Ishikawa (cell line): ENCODE measurements at regions not wholly inside any gene's neighbourhood (a gene's known extent, or its start where the extent isn't known, plus 50 kb on each side); places are given as distances from the start of the nearest gene placed in this dataset.

Experiments used
- CEBPB ChIP-seq: IDR thresholded peaks from 2 replicates; pipeline ENCODE4 v1.6.1; 2012
- CREB1 ChIP-seq: IDR thresholded peaks from 2 replicates; pipeline ENCODE4 v1.6.1; 2012; ENCODE audit warnings: low read depth
- EGR1 ChIP-seq: IDR thresholded peaks from 2 replicates; pipeline ENCODE4 v1.6.1; 2012
- EP300 ChIP-seq: IDR thresholded peaks from 2 replicates; pipeline ENCODE4 v1.6.1; 2012; ENCODE audit warnings: borderline replicate concordance
- FOXM1 ChIP-seq: IDR thresholded peaks from 2 replicates; pipeline ENCODE4 v1.6.1; 2012; ENCODE audit warnings: low read depth, borderline replicate concordance
- NFIC ChIP-seq: IDR thresholded peaks from 2 replicates; pipeline ENCODE4 v1.6.1; 2012
- RAD21 ChIP-seq: IDR thresholded peaks from 2 replicates; pipeline ENCODE4 v1.6.1; 2012; ENCODE audit warnings: low read depth
- TAF1 ChIP-seq: IDR thresholded peaks from 2 replicates; pipeline ENCODE4 v1.6.1; 2012; ENCODE audit warnings: low read depth, mild to moderate bottlenecking
- TCF12 ChIP-seq: IDR thresholded peaks from 2 replicates; pipeline ENCODE4 v1.6.1; 2012; ENCODE audit warnings: low read depth
- TEAD4 ChIP-seq: IDR thresholded peaks from 2 replicates; pipeline ENCODE4 v1.6.1; 2012
- YY1 ChIP-seq: IDR thresholded peaks from 2 replicates; pipeline ENCODE4 v1.6.1; 2012; ENCODE audit warnings: low read depth
- ZBTB7A ChIP-seq: IDR thresholded peaks from 2 replicates; pipeline ENCODE4 v1.6.1; 2012; ENCODE audit warnings: low read depth
- TF ChIP-seq, protein P1 (sequence below): IDR thresholded peaks from 2 replicates; pipeline ENCODE4 v1.6.1; 2012
- TF ChIP-seq, protein P2 (sequence below): IDR thresholded peaks from 2 replicates; pipeline ENCODE4 v1.6.1; 2012
- TF ChIP-seq, protein P3 (sequence below): IDR thresholded peaks from 2 replicates; pipeline ENCODE4 v1.6.1; 2012; ENCODE audit warnings: low read depth, mild to moderate bottlenecking

DNA sequence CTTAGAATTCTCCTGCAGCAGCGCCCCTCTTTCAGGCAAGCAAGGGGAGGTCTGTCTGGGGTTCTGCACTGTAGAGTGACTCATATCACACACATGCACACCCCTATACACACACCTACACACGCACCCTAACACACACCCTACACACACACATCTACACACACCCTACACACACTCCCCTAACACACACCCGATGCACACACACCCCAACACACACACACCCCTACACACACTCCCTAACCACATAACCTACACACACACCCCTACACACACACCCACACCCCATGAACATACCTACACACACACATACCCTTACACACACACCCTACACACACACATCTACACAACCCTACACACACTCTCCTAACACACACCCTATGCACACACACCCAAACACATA lies 493.2 kb downstream of the IRS2 start:
- TF ChIP-seq CEBPB, result no peak
- TF ChIP-seq, protein P1, sequence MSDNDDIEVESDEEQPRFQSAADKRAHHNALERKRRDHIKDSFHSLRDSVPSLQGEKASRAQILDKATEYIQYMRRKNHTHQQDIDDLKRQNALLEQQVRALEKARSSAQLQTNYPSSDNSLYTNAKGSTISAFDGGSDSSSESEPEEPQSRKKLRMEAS, result no peak
- no peak for TF ChIP-seq TEAD4
- no peak for TF ChIP-seq FOXM1
- TF ChIP-seq EP300, result no peak
- no peak for TF ChIP-seq TAF1
- TF ChIP-seq, protein P2, sequence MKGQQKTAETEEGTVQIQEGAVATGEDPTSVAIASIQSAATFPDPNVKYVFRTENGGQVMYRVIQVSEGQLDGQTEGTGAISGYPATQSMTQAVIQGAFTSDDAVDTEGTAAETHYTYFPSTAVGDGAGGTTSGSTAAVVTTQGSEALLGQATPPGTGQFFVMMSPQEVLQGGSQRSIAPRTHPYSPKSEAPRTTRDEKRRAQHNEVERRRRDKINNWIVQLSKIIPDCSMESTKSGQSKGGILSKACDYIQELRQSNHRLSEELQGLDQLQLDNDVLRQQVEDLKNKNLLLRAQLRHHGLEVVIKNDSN, result no peak
- TF ChIP-seq NFIC, result no peak
- TF ChIP-seq ZBTB7A, result no peak
- TF ChIP-seq, protein P3, sequence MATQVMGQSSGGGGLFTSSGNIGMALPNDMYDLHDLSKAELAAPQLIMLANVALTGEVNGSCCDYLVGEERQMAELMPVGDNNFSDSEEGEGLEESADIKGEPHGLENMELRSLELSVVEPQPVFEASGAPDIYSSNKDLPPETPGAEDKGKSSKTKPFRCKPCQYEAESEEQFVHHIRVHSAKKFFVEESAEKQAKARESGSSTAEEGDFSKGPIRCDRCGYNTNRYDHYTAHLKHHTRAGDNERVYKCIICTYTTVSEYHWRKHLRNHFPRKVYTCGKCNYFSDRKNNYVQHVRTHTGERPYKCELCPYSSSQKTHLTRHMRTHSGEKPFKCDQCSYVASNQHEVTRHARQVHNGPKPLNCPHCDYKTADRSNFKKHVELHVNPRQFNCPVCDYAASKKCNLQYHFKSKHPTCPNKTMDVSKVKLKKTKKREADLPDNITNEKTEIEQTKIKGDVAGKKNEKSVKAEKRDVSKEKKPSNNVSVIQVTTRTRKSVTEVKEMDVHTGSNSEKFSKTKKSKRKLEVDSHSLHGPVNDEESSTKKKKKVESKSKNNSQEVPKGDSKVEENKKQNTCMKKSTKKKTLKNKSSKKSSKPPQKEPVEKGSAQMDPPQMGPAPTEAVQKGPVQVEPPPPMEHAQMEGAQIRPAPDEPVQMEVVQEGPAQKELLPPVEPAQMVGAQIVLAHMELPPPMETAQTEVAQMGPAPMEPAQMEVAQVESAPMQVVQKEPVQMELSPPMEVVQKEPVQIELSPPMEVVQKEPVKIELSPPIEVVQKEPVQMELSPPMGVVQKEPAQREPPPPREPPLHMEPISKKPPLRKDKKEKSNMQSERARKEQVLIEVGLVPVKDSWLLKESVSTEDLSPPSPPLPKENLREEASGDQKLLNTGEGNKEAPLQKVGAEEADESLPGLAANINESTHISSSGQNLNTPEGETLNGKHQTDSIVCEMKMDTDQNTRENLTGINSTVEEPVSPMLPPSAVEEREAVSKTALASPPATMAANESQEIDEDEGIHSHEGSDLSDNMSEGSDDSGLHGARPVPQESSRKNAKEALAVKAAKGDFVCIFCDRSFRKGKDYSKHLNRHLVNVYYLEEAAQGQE, result no peak
- no peak for TF ChIP-seq YY1
- TF ChIP-seq EGR1, result no peak
- TF ChIP-seq CREB1, result no peak
- TF ChIP-seq TCF12, result no peak
- no peak for TF ChIP-seq RAD21

DNA sequence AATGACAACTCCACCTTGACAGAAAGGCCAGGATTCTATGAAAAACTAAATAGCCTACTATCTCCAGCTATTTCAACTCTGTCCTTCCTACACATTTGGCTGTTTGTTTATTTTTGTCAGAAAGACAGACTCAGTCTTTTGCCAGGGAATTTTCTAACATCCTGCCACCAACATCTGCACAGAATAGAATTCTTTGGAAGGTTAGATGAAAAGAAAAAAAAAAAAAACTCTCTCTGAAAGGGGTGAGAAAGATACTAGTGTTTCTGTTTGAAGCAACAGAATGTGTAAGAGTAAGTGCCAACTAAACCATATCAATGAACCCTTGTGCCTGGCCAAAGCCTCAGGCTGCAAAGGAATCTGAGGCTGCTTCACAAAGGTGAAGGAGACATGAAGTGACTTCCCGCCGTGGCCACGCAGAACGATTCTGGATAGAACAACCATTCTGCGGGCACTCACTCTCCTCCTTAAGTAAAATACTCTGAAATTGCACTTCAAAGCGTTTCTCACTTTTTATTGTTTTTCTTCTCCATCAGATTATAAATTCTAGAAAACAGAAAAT lies 498.2 kb downstream of the IRS2 start:
- TF ChIP-seq EP300, result no peak
- TF ChIP-seq, protein P3, result no peak
- no peak for TF ChIP-seq CEBPB
- no peak for TF ChIP-seq CREB1
- no peak for TF ChIP-seq TEAD4
- no peak for TF ChIP-seq EGR1
- TF ChIP-seq FOXM1, result no peak
- TF ChIP-seq, protein P2, result no peak
- no peak for TF ChIP-seq YY1

DNA sequence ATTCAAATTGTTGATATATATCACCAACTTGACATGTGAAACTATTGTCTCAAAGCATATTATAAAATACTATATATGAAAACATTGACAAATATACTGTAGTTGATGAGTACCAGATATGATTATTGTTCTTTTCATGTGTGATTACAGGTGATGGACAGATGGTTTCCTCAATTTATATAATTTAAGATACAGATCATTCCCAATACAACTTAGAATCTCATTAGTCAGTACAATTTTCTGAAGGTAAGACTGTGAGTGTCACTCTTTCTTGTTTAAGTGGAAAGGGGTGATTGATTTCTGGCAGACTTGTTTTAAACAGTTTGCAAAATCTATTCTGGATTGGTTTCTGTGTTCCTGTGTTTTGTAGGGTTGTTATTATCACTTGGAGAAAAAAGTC lies 498.8 kb downstream of the IRS2 start:
- TF ChIP-seq FOXM1 (no peak), ZBTB7A (no peak), TCF12 (no peak), NFIC (no peak), YY1 (no peak), EP300 (no peak), TEAD4 (no peak), RAD21 (no peak), TAF1 (no peak), CEBPB (no peak), EGR1 (no peak), CREB1 (no peak)
- TF ChIP-seq, protein P1, result no peak
- TF ChIP-seq, protein P2, result no peak
- TF ChIP-seq, protein P3, result no peak

DNA sequence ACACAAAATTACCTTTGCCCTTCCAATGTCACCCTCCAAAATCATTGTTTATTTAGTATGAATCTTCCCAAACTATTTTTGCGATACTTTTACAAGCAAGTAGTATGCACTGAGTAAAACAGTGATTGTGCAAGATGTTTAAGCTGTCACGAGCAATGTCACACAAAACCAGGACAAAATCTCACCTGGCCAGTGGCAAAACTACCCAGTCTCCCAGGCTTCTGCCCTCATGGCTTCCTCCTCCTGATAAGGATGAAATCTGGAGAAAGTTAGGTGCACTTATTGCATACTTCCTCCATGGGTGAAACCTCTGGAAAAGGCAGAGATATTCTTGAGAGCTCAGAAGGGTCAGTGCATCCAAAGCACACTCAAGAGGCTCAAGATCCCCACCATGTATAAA lies 500.8 kb downstream of the IRS2 start:
- no peak for TF ChIP-seq FOXM1
- TF ChIP-seq, protein P3, result no peak
- TF ChIP-seq TAF1, result no peak
- no peak for TF ChIP-seq EGR1
